GM23338 (cell line): ENCODE measurements at regions not wholly inside any gene's neighbourhood (a gene's known extent, or its start where the extent isn't known, plus 50 kb on each side); places are given as distances from the start of the nearest gene placed in this dataset.

Experiments used
- ATAC-seq: fragments of 200-7000 bp; cut with Tn5 transposase; 3 replicates; pipeline ENCODE4 v1.9.1; 2020
- DNase-seq: peaks from one replicate; pipeline ENCODE4 v3.0.0-alpha.2; 2015; ENCODE audit warnings: low spot score
- H2AFZ ChIP-seq: fragments of 200-600 bp; sonication (generic); 2 replicates; pipeline ENCODE4 v1.8.0; 2016; ENCODE audit warnings: antibody characterized with exemption, mild to moderate bottlenecking, moderate library complexity
- H3F3A ChIP-seq: fragments of 200-600 bp; sonication (generic); replicated peaks from 2 replicates; pipeline ENCODE4 v1.8.0; 2017; ENCODE audit warnings: antibody characterized with exemption, mixed run types, low read depth
- H3K27ac ChIP-seq: fragments of 200-600 bp; sonication (generic); 2 replicates; pipeline ENCODE4 v1.6.1; 2016; ENCODE audit warnings: low read depth
- H3K27me3 ChIP-seq: fragments of 200-600 bp; sonication (generic); 2 replicates; pipeline ENCODE4 v1.8.0; 2016; ENCODE audit warnings: mild to moderate bottlenecking, mixed run types, moderate library complexity; ENCODE audit not compliant: insufficient read depth
- H3K36me3 ChIP-seq: fragments of 200-600 bp; sonication (generic); 2 replicates; pipeline ENCODE4 v1.8.0; 2016; ENCODE audit warnings: mild to moderate bottlenecking; ENCODE audit not compliant: insufficient read depth
- H3K4me1 ChIP-seq: fragments of 200-600 bp; sonication (generic); 2 replicates; pipeline ENCODE4 v1.8.0; 2016; ENCODE audit warnings: mild to moderate bottlenecking, moderate library complexity; ENCODE audit not compliant: insufficient read depth
- H3K4me2 ChIP-seq: fragments of 200-600 bp; sonication (generic); 2 replicates; pipeline ENCODE4 v1.7.1; 2017; ENCODE audit warnings: mixed run types
- H3K4me3 ChIP-seq: fragments of 200-600 bp; sonication (generic); 2 replicates; pipeline ENCODE4 v1.6.1; 2016; ENCODE audit warnings: mixed run types
- H3K79me2 ChIP-seq: fragments of 200-600 bp; sonication (generic); replicated peaks from 2 replicates; pipeline ENCODE4 v1.8.0; 2017; ENCODE audit warnings: mild to moderate bottlenecking; ENCODE audit not compliant: insufficient read depth
- H3K9me2 ChIP-seq: fragments of 200-600 bp; sonication (generic); 2 replicates; pipeline ENCODE4 v1.8.0; 2017; ENCODE audit not compliant: insufficient read depth
- H4K20me1 ChIP-seq: fragments of 200-600 bp; sonication (generic); replicated peaks from 2 replicates; pipeline ENCODE4 v1.8.0; 2017; ENCODE audit warnings: mild to moderate bottlenecking; ENCODE audit not compliant: insufficient read depth
- H3K27ac Mint-ChIP-seq: 2 replicates; pipeline ENCODE4 v1.8.0; 2020; ENCODE audit warnings: inconsistent platforms, mild to moderate bottlenecking, moderate library complexity, mixed read lengths
- H3K27me3 Mint-ChIP-seq: 3 replicates; pipeline ENCODE4 v1.8.0; 2022; ENCODE audit warnings: low read depth, mild to moderate bottlenecking, moderate library complexity, mixed read lengths, inconsistent platforms; ENCODE audit not compliant: insufficient read depth, poor library complexity
- H3K36me3 Mint-ChIP-seq: 3 replicates; pipeline ENCODE4 v1.8.0; 2021; ENCODE audit warnings: low read depth, mild to moderate bottlenecking, inconsistent platforms, moderate library complexity, mixed read lengths
- H3K4me1 Mint-ChIP-seq: 3 replicates; pipeline ENCODE4 v1.8.0; 2020; ENCODE audit warnings: mild to moderate bottlenecking, inconsistent platforms, mixed read lengths
- H3K4me3 Mint-ChIP-seq: 3 replicates; pipeline ENCODE4 v1.8.0; 2021; ENCODE audit warnings: moderate library complexity, mild to moderate bottlenecking, inconsistent platforms, mixed read lengths
- H3K9me3 Mint-ChIP-seq: 3 replicates; pipeline ENCODE4 v1.8.0; 2020; ENCODE audit warnings: moderate library complexity, mild to moderate bottlenecking, inconsistent platforms, mixed read lengths
- CREB1 ChIP-seq: fragments of 250-450 bp; sonication (Bioruptor Pico); IDR thresholded peaks from 2 replicates; pipeline ENCODE4 v1.5.0; 2020; ENCODE audit warnings: low read depth, mild to moderate bottlenecking, moderate library complexity
- EZH2 ChIP-seq: fragments of 200-600 bp; sonication (generic); IDR thresholded peaks from one replicate; pipeline ENCODE4 v1.8.0; 2017; ENCODE audit warnings: antibody characterized with exemption, mild to moderate bottlenecking, low read depth; ENCODE audit not compliant: unreplicated experiment
- JUNB ChIP-seq: IDR thresholded peaks from one replicate; pipeline ENCODE4 v1.6.1; 2016; ENCODE audit warnings: antibody characterized with exemption; ENCODE audit not compliant: unreplicated experiment
- NANOG ChIP-seq: IDR thresholded peaks from 2 replicates; pipeline ENCODE4 v1.6.1; 2016; ENCODE audit warnings: antibody characterized with exemption, borderline replicate concordance
- STAT1 ChIP-seq: IDR thresholded peaks from one replicate; pipeline ENCODE4 v1.6.1; 2016; ENCODE audit warnings: antibody characterized with exemption; ENCODE audit not compliant: unreplicated experiment
- ZNF114 ChIP-seq: fragments of 250-450 bp; sonication (Bioruptor Pico); IDR thresholded peaks from 2 replicates; pipeline ENCODE4 v1.5.0; 2020; ENCODE audit warnings: mild to moderate bottlenecking, moderate library complexity
- ZNF331 ChIP-seq: fragments of 250-450 bp; sonication (Bioruptor Pico); IDR thresholded peaks from 2 replicates; pipeline ENCODE4 v1.5.0; 2020; ENCODE audit warnings: low read depth, mild to moderate bottlenecking, moderate library complexity
- TF ChIP-seq, protein P1 (sequence below): fragments of 250-450 bp; sonication (Bioruptor Pico); IDR thresholded peaks from 2 replicates; pipeline ENCODE4 v1.5.0; 2020; ENCODE audit warnings: mild to moderate bottlenecking, moderate library complexity
- TF ChIP-seq, protein P2 (sequence below), 2 experiments: fragments of 200-600 bp in 1 of 2; sonication (generic) in 1 of 2; conservative IDR thresholded peaks; 2 replicates each; pipeline versions ENCODE4 v1.5.1 to v1.6.1; 2016 to 2017; ENCODE audit warnings: antibody characterized with exemption in 2 of 2, low read depth in 2 of 2, mild to moderate bottlenecking in 2 of 2, moderate library complexity in 1 of 2

DNA sequence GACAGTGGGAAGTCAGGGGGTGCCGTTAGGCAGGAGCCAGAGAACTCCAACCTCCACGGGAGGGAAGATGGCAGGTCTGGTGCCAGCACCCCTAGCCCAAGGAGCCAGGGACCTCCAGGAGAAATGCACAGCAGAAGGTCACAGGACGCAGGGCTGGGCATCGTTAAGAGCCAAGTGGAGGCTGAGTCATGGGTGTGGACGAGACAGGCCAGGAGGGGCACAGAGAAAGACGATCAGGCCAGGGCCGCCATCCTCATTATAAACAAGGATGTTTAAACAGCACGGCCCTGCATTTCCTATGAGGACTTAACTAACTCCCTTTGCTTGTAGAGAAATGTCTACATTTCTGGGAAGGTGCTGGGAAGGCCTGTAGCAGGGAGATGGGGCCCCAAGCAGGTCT is 77.9 kb upstream of the FZD10 start (continued):
- TF ChIP-seq, protein P1, sequence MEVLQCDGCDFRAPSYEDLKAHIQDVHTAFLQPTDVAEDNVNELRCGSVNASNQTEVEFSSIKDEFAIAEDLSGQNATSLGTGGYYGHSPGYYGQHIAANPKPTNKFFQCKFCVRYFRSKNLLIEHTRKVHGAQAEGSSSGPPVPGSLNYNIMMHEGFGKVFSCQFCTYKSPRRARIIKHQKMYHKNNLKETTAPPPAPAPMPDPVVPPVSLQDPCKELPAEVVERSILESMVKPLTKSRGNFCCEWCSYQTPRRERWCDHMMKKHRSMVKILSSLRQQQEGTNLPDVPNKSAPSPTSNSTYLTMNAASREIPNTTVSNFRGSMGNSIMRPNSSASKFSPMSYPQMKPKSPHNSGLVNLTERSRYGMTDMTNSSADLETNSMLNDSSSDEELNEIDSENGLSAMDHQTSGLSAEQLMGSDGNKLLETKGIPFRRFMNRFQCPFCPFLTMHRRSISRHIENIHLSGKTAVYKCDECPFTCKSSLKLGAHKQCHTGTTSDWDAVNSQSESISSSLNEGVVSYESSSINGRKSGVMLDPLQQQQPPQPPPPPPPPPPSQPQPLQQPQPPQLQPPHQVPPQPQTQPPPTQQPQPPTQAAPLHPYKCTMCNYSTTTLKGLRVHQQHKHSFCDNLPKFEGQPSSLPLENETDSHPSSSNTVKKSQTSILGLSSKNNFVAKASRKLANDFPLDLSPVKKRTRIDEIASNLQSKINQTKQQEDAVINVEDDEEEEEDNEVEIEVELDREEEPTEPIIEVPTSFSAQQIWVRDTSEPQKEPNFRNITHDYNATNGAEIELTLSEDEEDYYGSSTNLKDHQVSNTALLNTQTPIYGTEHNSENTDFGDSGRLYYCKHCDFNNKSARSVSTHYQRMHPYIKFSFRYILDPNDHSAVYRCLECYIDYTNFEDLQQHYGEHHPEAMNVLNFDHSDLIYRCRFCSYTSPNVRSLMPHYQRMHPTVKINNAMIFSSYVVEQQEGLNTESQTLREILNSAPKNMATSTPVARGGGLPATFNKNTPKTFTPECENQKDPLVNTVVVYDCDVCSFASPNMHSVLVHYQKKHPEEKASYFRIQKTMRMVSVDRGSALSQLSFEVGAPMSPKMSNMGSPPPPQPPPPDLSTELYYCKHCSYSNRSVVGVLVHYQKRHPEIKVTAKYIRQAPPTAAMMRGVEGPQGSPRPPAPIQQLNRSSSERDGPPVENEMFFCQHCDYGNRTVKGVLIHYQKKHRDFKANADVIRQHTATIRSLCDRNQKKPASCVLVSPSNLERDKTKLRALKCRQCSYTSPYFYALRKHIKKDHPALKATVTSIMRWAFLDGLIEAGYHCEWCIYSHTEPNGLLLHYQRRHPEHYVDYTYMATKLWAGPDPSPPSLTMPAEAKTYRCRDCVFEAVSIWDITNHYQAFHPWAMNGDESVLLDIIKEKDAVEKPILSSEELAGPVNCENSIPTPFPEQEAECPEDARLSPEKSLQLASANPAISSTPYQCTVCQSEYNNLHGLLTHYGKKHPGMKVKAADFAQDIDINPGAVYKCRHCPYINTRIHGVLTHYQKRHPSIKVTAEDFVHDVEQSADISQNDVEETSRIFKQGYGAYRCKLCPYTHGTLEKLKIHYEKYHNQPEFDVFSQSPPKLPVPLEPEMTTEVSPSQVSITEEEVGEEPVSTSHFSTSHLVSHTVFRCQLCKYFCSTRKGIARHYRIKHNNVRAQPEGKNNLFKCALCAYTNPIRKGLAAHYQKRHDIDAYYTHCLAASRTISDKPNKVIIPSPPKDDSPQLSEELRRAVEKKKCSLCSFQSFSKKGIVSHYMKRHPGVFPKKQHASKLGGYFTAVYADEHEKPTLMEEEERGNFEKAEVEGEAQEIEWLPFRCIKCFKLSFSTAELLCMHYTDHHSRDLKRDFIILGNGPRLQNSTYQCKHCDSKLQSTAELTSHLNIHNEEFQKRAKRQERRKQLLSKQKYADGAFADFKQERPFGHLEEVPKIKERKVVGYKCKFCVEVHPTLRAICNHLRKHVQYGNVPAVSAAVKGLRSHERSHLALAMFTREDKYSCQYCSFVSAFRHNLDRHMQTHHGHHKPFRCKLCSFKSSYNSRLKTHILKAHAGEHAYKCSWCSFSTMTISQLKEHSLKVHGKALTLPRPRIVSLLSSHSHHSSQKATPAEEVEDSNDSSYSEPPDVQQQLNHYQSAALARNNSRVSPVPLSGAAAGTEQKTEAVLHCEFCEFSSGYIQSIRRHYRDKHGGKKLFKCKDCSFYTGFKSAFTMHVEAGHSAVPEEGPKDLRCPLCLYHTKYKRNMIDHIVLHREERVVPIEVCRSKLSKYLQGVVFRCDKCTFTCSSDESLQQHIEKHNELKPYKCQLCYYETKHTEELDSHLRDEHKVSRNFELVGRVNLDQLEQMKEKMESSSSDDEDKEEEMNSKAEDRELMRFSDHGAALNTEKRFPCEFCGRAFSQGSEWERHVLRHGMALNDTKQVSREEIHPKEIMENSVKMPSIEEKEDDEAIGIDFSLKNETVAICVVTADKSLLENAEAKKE (CRISPR knock-in tag), result no peak
- no peak for TF ChIP-seq NANOG
- no peak for TF ChIP-seq EZH2

DNA sequence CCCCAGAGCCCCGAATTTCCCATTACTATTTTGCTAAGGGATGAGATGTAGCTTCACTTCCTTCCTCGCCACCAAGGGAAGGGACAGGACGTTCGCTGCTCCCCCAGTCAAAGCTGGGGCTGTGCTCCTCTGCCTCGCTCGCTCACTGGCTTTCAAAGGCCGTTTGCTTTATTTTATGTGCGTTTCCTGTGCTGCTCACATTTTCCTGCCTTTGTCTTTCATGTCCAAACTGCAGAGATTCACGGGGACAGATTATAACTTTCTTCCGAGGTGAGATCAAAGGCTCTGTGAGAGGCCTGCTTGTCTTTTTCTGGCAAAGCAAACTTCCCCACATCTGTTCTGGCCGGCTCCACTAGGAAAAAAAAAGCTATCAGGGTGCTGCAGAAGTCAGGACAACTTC is 76.0 kb upstream of the FZD10 start:
- H3K4me2 ChIP-seq, result no peak overlapping the region
- Mint-ChIP-seq H3K9me3 (peaks cover 99% of the 10 kb centered on the region), H3K27me3 (peaks cover 8% of the 10 kb centered on the region), H3K27ac (no peak overlapping the region), H3K4me1 (no peaks in the 10 kb centered on the region), H3K36me3 (peaks cover 54% of the 10 kb centered on the region), H3K4me3 (no peak overlapping the region)
- no peaks in the 10 kb centered on the region for H3F3A ChIP-seq
- H3K79me2 ChIP-seq, result no peaks in the 10 kb centered on the region
- H3K27me3 ChIP-seq, result no peaks in the 10 kb centered on the region
- H3K4me1 ChIP-seq, result no peaks in the 10 kb centered on the region; the same call in 1 of the 2 replicates
- DNase-seq (peak; percentile 3), ATAC-seq (no peak)
- H3K9me2 ChIP-seq, result no peaks in the 10 kb centered on the region
- no peak overlapping the region for H3K27ac ChIP-seq
- H3K36me3 ChIP-seq, result no peaks in the 10 kb centered on the region
- H3K4me3 ChIP-seq, result no peak overlapping the region
- H2AFZ ChIP-seq, result no peak overlapping the region
- no peaks in the 10 kb centered on the region for H4K20me1 ChIP-seq
- TF ChIP-seq JUNB (no peak), ZNF114 (CRISPR knock-in tag) (no peak), CREB1 (CRISPR knock-in tag) (no peak), STAT1 (no peak), ZNF331 (no peak)
- TF ChIP-seq, protein P1 (CRISPR knock-in tag), result no peak
- TF ChIP-seq, protein P2, sequence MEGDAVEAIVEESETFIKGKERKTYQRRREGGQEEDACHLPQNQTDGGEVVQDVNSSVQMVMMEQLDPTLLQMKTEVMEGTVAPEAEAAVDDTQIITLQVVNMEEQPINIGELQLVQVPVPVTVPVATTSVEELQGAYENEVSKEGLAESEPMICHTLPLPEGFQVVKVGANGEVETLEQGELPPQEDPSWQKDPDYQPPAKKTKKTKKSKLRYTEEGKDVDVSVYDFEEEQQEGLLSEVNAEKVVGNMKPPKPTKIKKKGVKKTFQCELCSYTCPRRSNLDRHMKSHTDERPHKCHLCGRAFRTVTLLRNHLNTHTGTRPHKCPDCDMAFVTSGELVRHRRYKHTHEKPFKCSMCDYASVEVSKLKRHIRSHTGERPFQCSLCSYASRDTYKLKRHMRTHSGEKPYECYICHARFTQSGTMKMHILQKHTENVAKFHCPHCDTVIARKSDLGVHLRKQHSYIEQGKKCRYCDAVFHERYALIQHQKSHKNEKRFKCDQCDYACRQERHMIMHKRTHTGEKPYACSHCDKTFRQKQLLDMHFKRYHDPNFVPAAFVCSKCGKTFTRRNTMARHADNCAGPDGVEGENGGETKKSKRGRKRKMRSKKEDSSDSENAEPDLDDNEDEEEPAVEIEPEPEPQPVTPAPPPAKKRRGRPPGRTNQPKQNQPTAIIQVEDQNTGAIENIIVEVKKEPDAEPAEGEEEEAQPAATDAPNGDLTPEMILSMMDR (conservative IDR thresholded peaks at IDR 0.05; ENCODE audit: low read depth in 2 of 2), result no peak
